ENCODE measurements at regions not wholly inside any gene's neighbourhood (a gene's known extent, or its start where the extent isn't known, plus 50 kb on each side); places are given as distances from the start of the nearest gene placed in this dataset.

- Mint-ChIP-seq H3K4me3 (peak overlapping the region in 1 of 3 donors; percentile 86), H3K4me1 (peaks cover 53 to 60% (median 59%) of the 10 kb centered on the region in 3 donors), H3K36me3 (no peaks in the 10 kb centered on the region), H3K27me3 (no peaks in the 10 kb centered on the region), H3K27ac (peak overlapping the region; percentile 97 to 98), H3K9me3 (peaks cover 0 to 4% (median 0%) of the 10 kb centered on the region in 3 donors)
- H3K9me3 ChIP-seq, result no peaks in the 10 kb centered on the region
- no peaks in the 10 kb centered on the region for H3K36me3 ChIP-seq (ENCODE audit: control insufficient read depth in 2 of 2, extremely low read depth in 1 of 2, insufficient read depth in 1 of 2, low read length in 1 of 2)
- H3K4me1 ChIP-seq (ENCODE audit: control insufficient read depth in 1 of 2, extremely low read depth in 1 of 2, insufficient read depth in 2 of 2, low read length in 2 of 2), result peaks cover 21 to 24% of the 10 kb centered on the region in 2 experiments
- ATAC-seq (replicated peaks in 1 of 4) (no peak), DNase-seq (no peak)
- ChIA-PET CTCF (interaction anchor here (0.6 to 2.1 kb wide), 4 partner anchors 89 to 415 kb away, joined by 3 to 12 read pairs (median 9); no protein-coding TSS in a partner anchor), POLR2A (interaction anchor here (0.6 to 2.1 kb wide), 9 partner anchors 23 to 210 kb away, joined by 3 to 36 read pairs (median 4); no protein-coding TSS in a partner anchor)
- no peak overlapping the region for H3K4me3 ChIP-seq (ENCODE audit: control insufficient read depth in 1 of 2, extremely low read depth in 1 of 2, low read length in 1 of 2)
- no peaks in the 10 kb centered on the region for H3K27me3 ChIP-seq (replicated peaks in 1 of 2; ENCODE audit: control insufficient read depth in 2 of 2, extremely low read depth in 1 of 2, insufficient read depth in 2 of 2, low read length in 1 of 2)
- WGBS (ENCODE audit: insufficient coverage), result 79% methylated on average over 8 of the region's 8 CpGs
- H3K27ac ChIP-seq (ENCODE audit: low read length), result peak overlapping the region; percentile 97
Measured at GRCh38 chr2:136328207-136328795, 210.4 kb upstream of the CXCR4 start.

DNA sequence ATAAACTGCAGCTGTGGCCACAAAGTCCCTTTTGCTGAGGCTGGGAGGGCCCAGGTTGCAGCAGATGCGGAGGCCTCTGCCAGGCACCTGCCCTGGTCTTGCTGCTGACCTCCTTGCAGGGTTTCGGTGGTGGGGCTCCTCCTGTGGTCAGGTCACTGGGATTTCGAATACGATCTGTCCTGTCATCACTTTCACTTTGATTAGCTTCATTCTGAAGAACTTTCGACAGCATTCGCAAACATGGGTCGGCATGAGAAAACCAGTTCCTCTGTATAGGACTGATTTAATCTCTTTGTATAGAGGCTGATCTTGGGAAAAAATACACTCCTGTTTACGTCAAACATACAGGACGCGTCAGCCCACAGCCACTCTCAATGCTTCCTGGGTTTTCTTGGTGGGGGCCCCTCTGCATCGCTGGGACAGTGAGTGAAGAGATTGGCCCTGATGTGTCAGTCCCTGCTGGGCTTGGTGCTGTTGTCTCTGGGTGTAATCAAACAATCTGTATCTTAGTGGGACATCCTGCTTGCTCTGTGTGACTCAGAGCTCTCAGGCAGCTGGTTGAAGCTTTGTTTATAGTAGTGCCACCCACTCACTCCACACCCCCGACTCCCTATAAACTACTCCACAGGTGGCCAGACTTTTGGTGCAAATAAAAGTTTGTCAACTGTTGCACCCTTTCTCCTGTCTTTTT is 209.4 kb upstream of the CXCR4 start:
- Mint-ChIP-seq H3K9me3 (peaks cover 0 to 4% (median 0%) of the 10 kb centered on the region in 3 donors), H3K27me3 (no peaks in the 10 kb centered on the region), H3K4me3 (peak overlapping the region; percentile 69 to 86 (median 75)), H3K4me1 (peaks cover 63 to 70% (median 69%) of the 10 kb centered on the region in 3 donors), H3K27ac (peak overlapping the region; percentile 97 to 98), H3K36me3 (no peaks in the 10 kb centered on the region)
- Histone ChIP-seq H3K9me3 (no peaks in the 10 kb centered on the region), H3K36me3 (ENCODE audit: control insufficient read depth in 2 of 2, extremely low read depth in 1 of 2, insufficient read depth in 1 of 2, low read length in 1 of 2) (no peaks in the 10 kb centered on the region), H3K4me1 (ENCODE audit: control insufficient read depth in 1 of 2, extremely low read depth in 1 of 2, insufficient read depth in 2 of 2, low read length in 2 of 2) (peaks cover 29% of the 10 kb centered on the region in 2 experiments), H3K27me3 (replicated peaks in 1 of 2; ENCODE audit: control insufficient read depth in 2 of 2, extremely low read depth in 1 of 2, insufficient read depth in 2 of 2, low read length in 1 of 2) (no peaks in the 10 kb centered on the region), H3K4me3 (ENCODE audit: control insufficient read depth in 1 of 2, extremely low read depth in 1 of 2, low read length in 1 of 2) (peak overlapping the region; percentile 29 to 41), H3K27ac (ENCODE audit: low read length) (peak overlapping the region; percentile 97)
- ATAC-seq (replicated peaks in 1 of 4) (peak; percentile 93 to 98 (median 96)), DNase-seq (peak; percentile 57 to 94 (median 82))
- ChIA-PET POLR2A (interaction anchor here (0.6 to 2.1 kb wide), 26 partner anchors 16 to 484 kb away, joined by 3 to 36 read pairs (median 4); partner anchors contain the start of gene DARS1 (in 1 of the 2)), CTCF (interaction anchor here (0.6 to 2.1 kb wide), 13 partner anchors 28 to 414 kb away, joined by 3 to 14 read pairs (median 6); partner anchors contain the start of gene DARS1 (in 1 of the 2))
- 18% methylated on average over 2 of the region's 12 CpGs for WGBS (ENCODE audit: insufficient coverage)

GRCh38 chr2:136325844-136326331 is 207.9 kb upstream of the CXCR4 start:
- no peaks in the 10 kb centered on the region for H3K27me3 Mint-ChIP-seq
- peak overlapping the region in 1 of 3 donors; percentile 72 for H3K4me3 Mint-ChIP-seq
- peak overlapping the region; percentile 73 to 85 for H3K27ac Mint-ChIP-seq

DNA sequence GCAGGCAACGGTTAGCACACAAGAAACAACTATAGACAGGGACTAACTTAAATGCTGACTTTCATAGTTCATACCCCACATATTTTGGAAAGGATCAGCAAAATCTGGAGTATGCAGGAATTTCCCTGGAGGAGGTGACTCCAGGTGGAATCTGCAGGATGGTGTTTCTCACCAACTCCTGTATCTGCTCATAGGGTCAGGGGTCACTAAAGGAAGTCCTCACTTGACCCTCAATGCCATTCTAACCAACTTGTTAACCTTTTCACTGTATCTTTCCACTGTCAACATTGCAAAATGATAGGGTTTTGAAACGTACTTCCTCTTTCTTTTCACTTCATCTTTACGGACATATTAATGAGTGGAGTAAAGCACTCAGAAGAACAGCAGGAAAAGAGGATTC is 207.0 kb upstream of the CXCR4 start:
- no peak for DNase-seq
- no peaks in the 10 kb centered on the region for H3K36me3 ChIP-seq (ENCODE audit: control insufficient read depth in 2 of 2, extremely low read depth in 1 of 2, insufficient read depth in 1 of 2, low read length in 1 of 2)
- H3K4me3 Mint-ChIP-seq, result peak overlapping the region in 1 of 3 donors; percentile 72
- H3K4me1 Mint-ChIP-seq, result peaks cover 68 to 77% (median 72%) of the 10 kb centered on the region in 3 donors
- WGBS (ENCODE audit: insufficient coverage), result no CpG with 5 or more reads among the region's 3 CpGs
- H3K27ac ChIP-seq (ENCODE audit: low read length), result no peak overlapping the region
- ChIA-PET POLR2A (no interaction called here), CTCF (no interaction called here)
- no peak for ATAC-seq (replicated peaks in 1 of 4)
- no peaks in the 10 kb centered on the region for H3K9me3 ChIP-seq
- H3K4me3 ChIP-seq (ENCODE audit: control insufficient read depth in 1 of 2, extremely low read depth in 1 of 2, low read length in 1 of 2), result no peak overlapping the region
- H3K27ac Mint-ChIP-seq, result peak overlapping the region; percentile 89 to 93
- peaks cover 0 to 4% (median 0%) of the 10 kb centered on the region in 3 donors for H3K9me3 Mint-ChIP-seq
- no peaks in the 10 kb centered on the region for H3K27me3 Mint-ChIP-seq
- no peaks in the 10 kb centered on the region for H3K36me3 Mint-ChIP-seq
- no peaks in the 10 kb centered on the region for H3K27me3 ChIP-seq (replicated peaks in 1 of 2; ENCODE audit: control insufficient read depth in 2 of 2, extremely low read depth in 1 of 2, insufficient read depth in 2 of 2, low read length in 1 of 2)
- peaks cover 30 to 33% of the 10 kb centered on the region in 2 experiments for H3K4me1 ChIP-seq (ENCODE audit: control insufficient read depth in 1 of 2, extremely low read depth in 1 of 2, insufficient read depth in 2 of 2, low read length in 2 of 2)

More at GRCh38 chr2:136325844-136326331, 207.9 kb upstream of the CXCR4 start:
- ATAC-seq (replicated peaks in 1 of 4) (no peak), DNase-seq (no peak)
- Histone ChIP-seq H3K27me3 (replicated peaks in 1 of 2; ENCODE audit: control insufficient read depth in 2 of 2, extremely low read depth in 1 of 2, insufficient read depth in 2 of 2, low read length in 1 of 2) (no peaks in the 10 kb centered on the region), H3K4me1 (ENCODE audit: control insufficient read depth in 1 of 2, extremely low read depth in 1 of 2, insufficient read depth in 2 of 2, low read length in 2 of 2) (peaks cover 30 to 33% of the 10 kb centered on the region in 2 experiments), H3K27ac (ENCODE audit: low read length) (peak overlapping the region; percentile 25), H3K36me3 (ENCODE audit: control insufficient read depth in 2 of 2, extremely low read depth in 1 of 2, insufficient read depth in 1 of 2, low read length in 1 of 2) (no peaks in the 10 kb centered on the region), H3K4me3 (ENCODE audit: control insufficient read depth in 1 of 2, extremely low read depth in 1 of 2, low read length in 1 of 2) (no peak overlapping the region), H3K9me3 (no peaks in the 10 kb centered on the region)
- H3K36me3 Mint-ChIP-seq, result no peaks in the 10 kb centered on the region
- H3K4me1 Mint-ChIP-seq, result peaks cover 68 to 72% (median 71%) of the 10 kb centered on the region in 3 donors
- CTCF ChIA-PET, result interaction anchor here (0.6 to 2.1 kb wide), 5 partner anchors 58 to 337 kb away, joined by 3 to 12 read pairs (median 5); no protein-coding TSS in a partner anchor
- peaks cover 0 to 4% (median 0%) of the 10 kb centered on the region in 3 donors for H3K9me3 Mint-ChIP-seq
- POLR2A ChIA-PET, result interaction anchor here (1.7 to 2.1 kb wide), 2 partner anchors 183 to 190 kb away, joined by 4 to 36 read pairs; no protein-coding TSS in a partner anchor
- no CpG with 5 or more reads among the region's 1 CpG for WGBS (ENCODE audit: insufficient coverage)

DNA sequence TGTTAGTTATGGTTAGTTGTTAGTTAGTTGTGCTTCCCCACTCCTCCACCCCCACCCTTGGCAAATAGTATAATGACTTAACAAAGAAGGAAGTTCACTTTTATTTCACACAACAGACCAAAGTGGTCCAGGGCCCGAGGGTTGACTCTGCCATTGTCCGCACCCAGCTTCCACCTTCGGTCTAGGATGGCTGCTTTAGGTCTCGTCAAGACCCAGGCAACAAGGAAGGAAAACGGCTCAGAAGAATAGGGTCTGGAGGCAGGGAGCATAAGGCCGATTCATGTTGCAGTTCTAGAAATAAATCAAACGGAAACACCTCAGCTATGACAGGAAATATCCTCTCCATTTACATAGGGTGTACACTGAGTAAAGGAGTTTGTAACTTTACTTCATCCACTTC is 206.0 kb upstream of the CXCR4 start:
- no peak for DNase-seq
- no peaks in the 10 kb centered on the region for H3K27me3 Mint-ChIP-seq
- no peaks in the 10 kb centered on the region for H3K27me3 ChIP-seq (replicated peaks in 1 of 2; ENCODE audit: control insufficient read depth in 2 of 2, extremely low read depth in 1 of 2, insufficient read depth in 2 of 2, low read length in 1 of 2)
- POLR2A ChIA-PET, result no interaction called here
- CTCF ChIA-PET, result no interaction called here
- peaks cover 0 to 4% (median 0%) of the 10 kb centered on the region in 3 donors for H3K9me3 Mint-ChIP-seq
- no CpG with 5 or more reads among the region's 7 CpGs for WGBS (ENCODE audit: insufficient coverage)
- peak overlapping the region; percentile 89 to 93 for H3K27ac Mint-ChIP-seq
- H3K4me3 ChIP-seq (ENCODE audit: control insufficient read depth in 1 of 2, extremely low read depth in 1 of 2, low read length in 1 of 2), result peak overlapping the region in 1 of 2 donors; percentile 6
- H3K36me3 Mint-ChIP-seq, result no peaks in the 10 kb centered on the region
- H3K4me3 Mint-ChIP-seq, result peak overlapping the region; percentile 19 to 72 (median 62)
- no peak for ATAC-seq (replicated peaks in 1 of 4)
- H3K4me1 ChIP-seq (ENCODE audit: control insufficient read depth in 1 of 2, extremely low read depth in 1 of 2, insufficient read depth in 2 of 2, low read length in 2 of 2), result peaks cover 30 to 33% of the 10 kb centered on the region in 2 experiments
- peak overlapping the region; percentile 27 for H3K27ac ChIP-seq (ENCODE audit: low read length)
- peaks cover 77 to 85% (median 81%) of the 10 kb centered on the region in 3 donors for H3K4me1 Mint-ChIP-seq
- H3K9me3 ChIP-seq, result no peaks in the 10 kb centered on the region
- no peaks in the 10 kb centered on the region for H3K36me3 ChIP-seq (ENCODE audit: control insufficient read depth in 2 of 2, extremely low read depth in 1 of 2, insufficient read depth in 1 of 2, low read length in 1 of 2)

DNA sequence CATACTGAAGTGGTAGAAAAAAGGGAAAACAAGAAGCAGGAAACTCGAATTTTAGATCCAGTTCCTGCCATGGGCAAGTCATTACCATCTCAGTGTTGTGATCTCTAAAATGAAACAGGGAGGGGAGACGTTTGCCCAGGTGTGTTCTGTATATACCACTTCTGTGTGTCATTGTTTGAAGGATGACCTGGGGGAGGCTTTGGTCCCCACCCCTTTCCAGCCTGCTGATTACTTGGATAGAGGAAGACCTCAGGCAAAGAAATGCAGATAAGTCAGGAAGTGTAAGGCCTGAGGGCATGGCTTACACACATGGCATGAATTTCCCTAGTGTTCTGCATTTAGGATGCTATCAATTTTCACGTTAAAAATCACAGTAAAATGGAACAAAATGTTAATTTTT is 205.2 kb upstream of the CXCR4 start:
- Histone ChIP-seq H3K36me3 (ENCODE audit: control insufficient read depth in 2 of 2, extremely low read depth in 1 of 2, insufficient read depth in 1 of 2, low read length in 1 of 2) (no peaks in the 10 kb centered on the region), H3K27me3 (replicated peaks in 1 of 2; ENCODE audit: control insufficient read depth in 2 of 2, extremely low read depth in 1 of 2, insufficient read depth in 2 of 2, low read length in 1 of 2) (no peaks in the 10 kb centered on the region), H3K9me3 (no peaks in the 10 kb centered on the region), H3K4me1 (ENCODE audit: control insufficient read depth in 1 of 2, extremely low read depth in 1 of 2, insufficient read depth in 2 of 2, low read length in 2 of 2) (peaks cover 26 to 32% of the 10 kb centered on the region in 2 experiments), H3K27ac (ENCODE audit: low read length) (no peak overlapping the region), H3K4me3 (ENCODE audit: control insufficient read depth in 1 of 2, extremely low read depth in 1 of 2, low read length in 1 of 2) (no peak overlapping the region)
- DNase-seq, result no peak
- H3K4me3 Mint-ChIP-seq, result peak overlapping the region in 1 of 3 donors; percentile 72
- H3K4me1 Mint-ChIP-seq, result peaks cover 71 to 77% (median 74%) of the 10 kb centered on the region in 3 donors
- H3K36me3 Mint-ChIP-seq, result no peaks in the 10 kb centered on the region
- H3K9me3 Mint-ChIP-seq, result peaks cover 0 to 4% (median 0%) of the 10 kb centered on the region in 3 donors
- H3K27ac Mint-ChIP-seq, result peak overlapping the region in 1 of 2 donors; percentile 86
- H3K27me3 Mint-ChIP-seq, result no peaks in the 10 kb centered on the region
- ChIA-PET CTCF (no interaction called here), POLR2A (interaction anchor here (0.6 to 2.1 kb wide), 2 partner anchors 16 to 204 kb away, joined by 3 to 7 read pairs; no protein-coding TSS in a partner anchor)
- 60% methylated on average over 2 of the region's 3 CpGs for WGBS (ENCODE audit: insufficient coverage)
- ATAC-seq (replicated peaks in 1 of 4), result no peak

Measured in T-cell (primary cell).